GM20431 (cell line): ENCODE measurements at regions not wholly inside any gene's neighbourhood (a gene's known extent, or its start where the extent isn't known, plus 50 kb on each side); places are given as distances from the start of the nearest gene placed in this dataset.

ENCODE experiments used
- in situ Hi-C: fragments of 300-500 bp; cut with MseI, MboI; formaldehyde crosslinking; loops from one replicate; pipeline ENCODE4 v1.15.0; 2020; ENCODE audit warnings: low sequenced_read_pairs; ENCODE audit not compliant: unreplicated experiment

GRCh38 chr16:88295671-88296436, 86.9 kb upstream of the ZNF469 start:
- in situ Hi-C loops, result no loop called here

GRCh38 chr16:88296437-88297177, 86.2 kb upstream of the ZNF469 start:
- in situ Hi-C loops, result no loop called here

- in situ Hi-C loops, result no loop called here
Measured at GRCh38 chr16:88297178-88297720, 85.5 kb upstream of the ZNF469 start.

GRCh38 chr16:88298181-88298832, 84.5 kb upstream of the ZNF469 start:
- in situ Hi-C loops, result no loop called here

GRCh38 chr16:88298833-88299745, 83.7 kb upstream of the ZNF469 start:
- in situ Hi-C loops, result no loop called here

GRCh38 chr16:88299751-88300462, 82.9 kb upstream of the ZNF469 start:
- in situ Hi-C loops, result no loop called here

GRCh38 chr16:88300463-88300835, 82.3 kb upstream of the ZNF469 start:
- in situ Hi-C loops, result no loop called here

GRCh38 chr16:88301431-88301830, 81.3 kb upstream of the ZNF469 start:
- in situ Hi-C loops, result no loop called here

GRCh38 chr16:88301886-88302285, 80.9 kb upstream of the ZNF469 start:
- in situ Hi-C loops, result no loop called here

GRCh38 chr16:88302666-88303065, 80.1 kb upstream of the ZNF469 start:
- in situ Hi-C loops, result no loop called here

GRCh38 chr16:88303405-88303804, 79.4 kb upstream of the ZNF469 start:
- in situ Hi-C loops, result no loop called here

GRCh38 chr16:88303890-88304819, 78.6 kb upstream of the ZNF469 start:
- in situ Hi-C loops, result no loop called here

- in situ Hi-C loops, result no loop called here
Measured at GRCh38 chr16:88305176-88305575, 77.6 kb upstream of the ZNF469 start.

- in situ Hi-C loops, result no loop called here
Measured at GRCh38 chr16:88306411-88306810, 76.3 kb upstream of the ZNF469 start.

GRCh38 chr16:88306860-88307545, 75.8 kb upstream of the ZNF469 start:
- in situ Hi-C loops, result no loop called here

GRCh38 chr16:88308441-88309173, 74.2 kb upstream of the ZNF469 start:
- in situ Hi-C loops, result no loop called here
